GM23248 (cell line): ENCODE measurements at regions not wholly inside any gene's neighbourhood (a gene's known extent, or its start where the extent isn't known, plus 50 kb on each side); places are given as distances from the start of the nearest gene placed in this dataset.

Source experiments
- EZH2 ChIP-seq: fragments of 200-600 bp; sonication (generic); IDR thresholded peaks from 2 replicates; pipeline ENCODE4 v1.6.1; 2018; ENCODE audit warnings: antibody characterized with exemption, mild to moderate bottlenecking; ENCODE audit not compliant: insufficient read depth, poor library complexity, severe bottlenecking
- EZH2phosphoT487 ChIP-seq: fragments of 200-600 bp; sonication (generic); IDR thresholded peaks from 2 replicates; pipeline ENCODE4 v1.6.1; 2018; ENCODE audit warnings: antibody characterized with exemption, moderate library complexity, mild to moderate bottlenecking, low read depth; ENCODE audit not compliant: insufficient read depth

GRCh38 chr12:28693565-28694219 lies 455.4 kb upstream of the FAR2 start:
- TF ChIP-seq EZH2, result no peak
- no peak for TF ChIP-seq EZH2phosphoT487
